PFSK-1 (cell line): ENCODE measurements at regions not wholly inside any gene's neighbourhood (a gene's known extent, or its start where the extent isn't known, plus 50 kb on each side); places are given as distances from the start of the nearest gene placed in this dataset.

Experiments used
- FOXP2 ChIP-seq: optimal IDR thresholded peaks from 2 replicates; pipeline ENCODE3; 2011; ENCODE audit warnings: borderline replicate concordance, control low read depth, inconsistent platforms; ENCODE audit not compliant: insufficient read depth; ENCODE audit errors: extremely low read length, extremely low read depth
- POLR2AphosphoS5 ChIP-seq: IDR thresholded peaks from 2 replicates; pipeline ENCODE4 v1.6.1; 2012; ENCODE audit warnings: low read depth, mild to moderate bottlenecking, control low read depth, low read length, moderate library complexity
- SIN3A ChIP-seq: IDR thresholded peaks from 2 replicates; pipeline ENCODE4 v1.6.1; 2012; ENCODE audit warnings: mild to moderate bottlenecking, low read length, moderate library complexity, borderline replicate concordance; ENCODE audit not compliant: insufficient read depth
- TAF1 ChIP-seq: IDR thresholded peaks from 2 replicates; pipeline ENCODE4 v1.6.1; 2012; ENCODE audit warnings: low read length, control low read depth, borderline replicate concordance; ENCODE audit not compliant: insufficient read depth
- TF ChIP-seq, protein P1 (sequence below), 2 experiments: IDR thresholded peaks; 2 replicates each; pipeline versions ENCODE4 v1.6.1 to v1.8.0; 2011 to 2012; ENCODE audit warnings: low read depth in 2 of 2, low read length in 2 of 2, control low read depth in 1 of 2, inconsistent platforms in 1 of 2, mild to moderate bottlenecking in 1 of 2, moderate library complexity in 1 of 2; ENCODE audit not compliant: insufficient read depth in 1 of 2

DNA sequence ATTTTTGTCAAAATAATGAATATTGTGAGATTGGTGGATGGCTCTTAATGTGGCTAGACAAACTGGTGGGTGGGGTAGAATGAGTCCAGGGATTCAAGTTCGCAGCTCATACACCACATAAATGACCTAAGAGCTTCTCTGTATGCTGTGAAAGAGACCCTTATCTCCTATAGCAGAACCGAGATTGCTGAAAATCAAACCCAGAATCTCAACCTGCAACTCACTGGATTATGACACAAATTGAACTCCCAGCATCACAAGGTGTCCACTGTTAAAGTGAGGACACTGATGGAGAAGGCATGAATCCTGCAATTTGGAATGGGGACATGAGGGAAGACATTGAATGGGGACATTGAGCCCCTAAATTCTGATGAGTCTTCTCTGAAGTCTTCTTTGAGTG, 51.3 kb upstream of the CNKSR3 start:
- TF ChIP-seq, protein P1, sequence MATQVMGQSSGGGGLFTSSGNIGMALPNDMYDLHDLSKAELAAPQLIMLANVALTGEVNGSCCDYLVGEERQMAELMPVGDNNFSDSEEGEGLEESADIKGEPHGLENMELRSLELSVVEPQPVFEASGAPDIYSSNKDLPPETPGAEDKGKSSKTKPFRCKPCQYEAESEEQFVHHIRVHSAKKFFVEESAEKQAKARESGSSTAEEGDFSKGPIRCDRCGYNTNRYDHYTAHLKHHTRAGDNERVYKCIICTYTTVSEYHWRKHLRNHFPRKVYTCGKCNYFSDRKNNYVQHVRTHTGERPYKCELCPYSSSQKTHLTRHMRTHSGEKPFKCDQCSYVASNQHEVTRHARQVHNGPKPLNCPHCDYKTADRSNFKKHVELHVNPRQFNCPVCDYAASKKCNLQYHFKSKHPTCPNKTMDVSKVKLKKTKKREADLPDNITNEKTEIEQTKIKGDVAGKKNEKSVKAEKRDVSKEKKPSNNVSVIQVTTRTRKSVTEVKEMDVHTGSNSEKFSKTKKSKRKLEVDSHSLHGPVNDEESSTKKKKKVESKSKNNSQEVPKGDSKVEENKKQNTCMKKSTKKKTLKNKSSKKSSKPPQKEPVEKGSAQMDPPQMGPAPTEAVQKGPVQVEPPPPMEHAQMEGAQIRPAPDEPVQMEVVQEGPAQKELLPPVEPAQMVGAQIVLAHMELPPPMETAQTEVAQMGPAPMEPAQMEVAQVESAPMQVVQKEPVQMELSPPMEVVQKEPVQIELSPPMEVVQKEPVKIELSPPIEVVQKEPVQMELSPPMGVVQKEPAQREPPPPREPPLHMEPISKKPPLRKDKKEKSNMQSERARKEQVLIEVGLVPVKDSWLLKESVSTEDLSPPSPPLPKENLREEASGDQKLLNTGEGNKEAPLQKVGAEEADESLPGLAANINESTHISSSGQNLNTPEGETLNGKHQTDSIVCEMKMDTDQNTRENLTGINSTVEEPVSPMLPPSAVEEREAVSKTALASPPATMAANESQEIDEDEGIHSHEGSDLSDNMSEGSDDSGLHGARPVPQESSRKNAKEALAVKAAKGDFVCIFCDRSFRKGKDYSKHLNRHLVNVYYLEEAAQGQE (IDR thresholded peaks at IDR 0.05; ENCODE audit: insufficient read depth in 1 of 2, low read depth in 2 of 2, low read length in 2 of 2), result no peak
- no peak for TF ChIP-seq SIN3A

GRCh38 chr6:154565331-154565730, 54.8 kb upstream of the CNKSR3 start:
- TF ChIP-seq TAF1 (no peak), SIN3A (no peak), POLR2AphosphoS5 (no peak), FOXP2 (no peak)
- TF ChIP-seq, protein P1 (IDR thresholded peaks at IDR 0.05; ENCODE audit: insufficient read depth in 1 of 2, low read depth in 2 of 2, low read length in 2 of 2), result no peak

- TF ChIP-seq FOXP2, result no peak
Observed at GRCh38 chr6:154566866-154567265, 56.4 kb upstream of the CNKSR3 start.

DNA sequence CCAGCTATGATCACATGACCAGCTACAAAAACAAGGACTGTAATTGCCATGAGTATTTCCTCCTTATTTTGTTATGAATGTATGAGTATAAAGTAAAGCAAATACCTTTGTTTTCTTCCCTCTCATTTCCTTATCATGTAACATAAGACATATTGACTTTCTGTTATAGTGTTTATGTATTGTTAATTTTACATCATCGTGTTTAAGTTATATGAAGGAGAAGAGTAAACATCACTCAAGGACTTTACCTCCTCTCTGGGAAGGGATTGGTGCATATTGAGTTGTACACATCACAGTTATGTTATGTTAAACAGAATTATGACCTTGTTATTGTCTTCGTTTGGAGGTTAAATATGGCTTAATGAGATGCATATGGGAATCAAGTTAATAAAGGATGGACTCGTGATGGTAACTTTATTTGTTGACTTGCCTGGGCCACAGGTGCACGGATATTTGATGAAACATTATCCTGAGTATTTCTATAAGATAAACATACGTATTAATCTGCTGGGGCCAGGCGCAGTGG, 57.3 kb upstream of the CNKSR3 start:
- no peak for TF ChIP-seq TAF1
- TF ChIP-seq, protein P1 (IDR thresholded peaks at IDR 0.05; ENCODE audit: insufficient read depth in 1 of 2, low read depth in 2 of 2, low read length in 2 of 2), result no peak
- no peak for TF ChIP-seq SIN3A
- no peak for TF ChIP-seq POLR2AphosphoS5
- no peak for TF ChIP-seq FOXP2

DNA sequence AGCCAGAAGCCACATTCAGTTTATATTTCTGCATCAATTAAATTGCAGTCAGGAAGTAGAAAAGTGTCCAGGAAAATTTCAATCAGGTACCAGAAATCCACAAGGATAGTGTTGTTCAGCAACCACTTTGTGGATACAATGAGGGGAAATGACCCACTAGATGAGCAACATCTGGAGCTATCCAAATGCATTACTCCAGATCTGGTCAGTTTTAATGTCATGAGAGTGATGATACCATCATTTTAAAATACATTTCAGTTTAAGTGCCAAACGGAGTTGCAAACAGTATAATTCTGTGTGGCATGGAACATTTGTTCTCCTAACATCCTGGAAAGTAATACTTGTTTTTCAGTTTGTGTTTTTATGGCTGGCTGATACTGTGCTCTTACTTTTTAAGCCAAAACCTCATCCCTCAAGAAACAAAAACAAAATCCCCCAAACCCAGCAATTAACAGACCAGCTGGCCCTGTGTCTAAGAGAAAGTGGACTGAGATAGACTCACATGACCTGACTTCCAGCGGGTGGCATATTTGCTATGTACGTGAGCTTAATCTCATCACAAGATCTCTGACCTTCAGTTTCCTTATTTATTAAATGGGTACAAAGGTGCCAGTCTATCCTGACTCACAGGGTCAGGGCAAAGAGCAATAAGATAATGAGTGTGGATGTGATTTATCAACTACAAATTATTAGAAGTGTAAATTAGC, 58.8 kb upstream of the CNKSR3 start:
- TF ChIP-seq, protein P1 (IDR thresholded peaks at IDR 0.05; ENCODE audit: insufficient read depth in 1 of 2, low read depth in 2 of 2, low read length in 2 of 2), result 0 out of 4 replicates have a peak, but pooled peaks of 1 of the 2 experiments have one; percentile 14
- no peak for TF ChIP-seq POLR2AphosphoS5
